ENCODE measurements at regions not wholly inside any gene's neighbourhood (a gene's known extent, or its start where the extent isn't known, plus 50 kb on each side); places are given as distances from the start of the nearest gene placed in this dataset.

DNA sequence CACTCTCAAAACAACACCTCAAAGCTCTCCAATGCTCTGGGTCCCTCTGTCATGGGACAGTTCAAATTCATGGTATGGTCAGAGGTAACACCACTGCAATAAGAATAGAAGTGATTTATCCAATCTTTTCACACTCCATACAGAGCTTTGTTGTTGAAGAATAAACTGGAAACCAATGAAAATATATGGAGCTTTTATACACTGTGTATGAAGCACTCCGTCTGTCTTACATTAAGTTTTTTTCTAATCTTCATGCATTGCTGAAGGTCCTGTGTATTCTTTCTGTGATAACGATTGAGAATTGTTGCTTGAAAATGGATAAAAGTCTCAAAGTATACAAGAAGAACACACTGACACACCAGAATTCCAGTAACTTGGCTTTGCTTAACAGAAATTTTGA, 603.7 kb upstream of the LUZP2 start:
- FAIRE-seq: no peak
- no peak overlapping the region for H3K4me3 Mint-ChIP-seq (ENCODE audit: unreplicated experiment)

DNA sequence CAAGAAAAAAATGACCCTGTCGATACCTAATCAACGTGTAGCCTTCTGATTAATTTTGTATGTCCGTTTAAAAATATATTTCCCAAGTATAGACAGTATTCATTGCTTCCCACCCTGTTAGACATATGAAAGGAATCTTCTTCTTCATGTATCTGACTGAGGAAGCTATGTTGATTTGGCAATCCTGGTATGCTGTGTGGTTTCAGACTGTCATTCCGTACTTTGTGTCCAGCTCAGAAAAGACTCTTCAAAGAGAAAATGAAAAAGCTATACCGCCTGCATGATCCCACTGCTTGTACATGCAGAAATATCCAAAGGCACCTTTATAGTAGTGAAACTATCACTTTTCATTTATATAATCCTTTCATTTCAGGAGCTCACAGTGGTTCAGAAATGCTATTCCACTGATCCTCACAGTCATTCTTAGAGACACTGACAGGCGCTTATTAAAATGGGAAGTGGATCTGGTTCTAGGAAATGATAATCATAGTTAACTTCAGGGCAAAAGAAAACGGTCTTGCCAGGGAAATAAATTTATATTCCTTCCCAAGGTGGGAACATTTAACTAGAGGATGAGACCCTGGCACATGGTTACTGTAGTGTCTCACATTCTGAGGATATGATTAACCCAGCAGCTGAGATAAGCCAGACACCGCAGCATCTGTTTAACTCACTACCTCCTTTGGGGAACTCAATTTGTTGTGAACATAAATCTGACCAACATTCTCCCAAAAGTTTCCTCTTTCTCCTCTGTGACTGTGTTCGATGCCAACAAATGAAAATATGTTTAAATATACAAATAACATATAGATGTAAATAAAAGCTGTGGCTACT, 599.2 kb upstream of the LUZP2 start:
- no peak overlapping the region for H3K4me3 Mint-ChIP-seq (ENCODE audit: unreplicated experiment)
- H3K4me1 Mint-ChIP-seq (ENCODE audit: low read depth, unreplicated experiment): peaks cover 19% of the 10 kb centered on the region
- no peaks in the 10 kb centered on the region for H3K36me3 ChIP-seq (ENCODE audit: insufficient read depth, low read length)
- no peaks in the 10 kb centered on the region for H3K27me3 Mint-ChIP-seq (ENCODE audit: low read depth, unreplicated experiment)
- peak overlapping the region; percentile 87 for H3K27ac ChIP-seq (ENCODE audit: low read depth, low read length)
- DNase-seq (ENCODE audit: low read depth): peak; percentile 92
- H3K4me2 ChIP-seq (ENCODE audit: low read length): peak overlapping the region; percentile 75
- peak overlapping the region; percentile 78 for H3K9ac ChIP-seq (ENCODE audit: low read length)
- no peak for TF ChIP-seq EZH2 (IDR thresholded peaks at IDR 0.05; ENCODE audit: insufficient read depth, low read length)
- TF ChIP-seq, protein P1, sequence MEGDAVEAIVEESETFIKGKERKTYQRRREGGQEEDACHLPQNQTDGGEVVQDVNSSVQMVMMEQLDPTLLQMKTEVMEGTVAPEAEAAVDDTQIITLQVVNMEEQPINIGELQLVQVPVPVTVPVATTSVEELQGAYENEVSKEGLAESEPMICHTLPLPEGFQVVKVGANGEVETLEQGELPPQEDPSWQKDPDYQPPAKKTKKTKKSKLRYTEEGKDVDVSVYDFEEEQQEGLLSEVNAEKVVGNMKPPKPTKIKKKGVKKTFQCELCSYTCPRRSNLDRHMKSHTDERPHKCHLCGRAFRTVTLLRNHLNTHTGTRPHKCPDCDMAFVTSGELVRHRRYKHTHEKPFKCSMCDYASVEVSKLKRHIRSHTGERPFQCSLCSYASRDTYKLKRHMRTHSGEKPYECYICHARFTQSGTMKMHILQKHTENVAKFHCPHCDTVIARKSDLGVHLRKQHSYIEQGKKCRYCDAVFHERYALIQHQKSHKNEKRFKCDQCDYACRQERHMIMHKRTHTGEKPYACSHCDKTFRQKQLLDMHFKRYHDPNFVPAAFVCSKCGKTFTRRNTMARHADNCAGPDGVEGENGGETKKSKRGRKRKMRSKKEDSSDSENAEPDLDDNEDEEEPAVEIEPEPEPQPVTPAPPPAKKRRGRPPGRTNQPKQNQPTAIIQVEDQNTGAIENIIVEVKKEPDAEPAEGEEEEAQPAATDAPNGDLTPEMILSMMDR (IDR thresholded peaks at IDR 0.05; ENCODE audit: insufficient read depth, low read depth, low read length): no peak
- FAIRE-seq: peak; percentile 89
- peak overlapping the region; percentile 12 for H2AFZ ChIP-seq (ENCODE audit: low read depth, low read length)
- H3K4me3 ChIP-seq (ENCODE audit: insufficient read depth, low read depth, low read length): peak overlapping the region; percentile 11
- no peaks in the 10 kb centered on the region for H3K36me3 Mint-ChIP-seq (ENCODE audit: low read depth, unreplicated experiment)
- H3K27ac Mint-ChIP-seq (ENCODE audit: unreplicated experiment): peak overlapping the region; percentile 89
- no peaks in the 10 kb centered on the region for H3K9me3 Mint-ChIP-seq (ENCODE audit: unreplicated experiment)
- peaks cover 20% of the 10 kb centered on the region for H3K4me1 ChIP-seq (ENCODE audit: insufficient read depth, low read length)
- H3K27me3 ChIP-seq (ENCODE audit: insufficient read depth, low read length): no peaks in the 10 kb centered on the region
- no peaks in the 10 kb centered on the region for H4K20me1 ChIP-seq (ENCODE audit: insufficient read depth, low read length)
- H3K9me3 ChIP-seq (ENCODE audit: insufficient read depth, low read depth, low read length): no peaks in the 10 kb centered on the region
- H3K79me2 ChIP-seq (ENCODE audit: insufficient read depth, low read length): no peaks in the 10 kb centered on the region

More for the DNA sequence above, 603.7 kb upstream of the LUZP2 start:
- Histone ChIP-seq H3K4me2 (ENCODE audit: low read length) (no peak overlapping the region), H3K27ac (ENCODE audit: low read depth, low read length) (no peak overlapping the region), H3K9ac (ENCODE audit: low read length) (no peak overlapping the region), H3K9me3 (ENCODE audit: insufficient read depth, low read depth, low read length) (no peaks in the 10 kb centered on the region), H3K79me2 (ENCODE audit: insufficient read depth, low read length) (no peaks in the 10 kb centered on the region), H2AFZ (ENCODE audit: low read depth, low read length) (no peak overlapping the region), H3K27me3 (ENCODE audit: insufficient read depth, low read length) (no peaks in the 10 kb centered on the region), H3K4me1 (ENCODE audit: insufficient read depth, low read length) (peaks cover 14% of the 10 kb centered on the region), H4K20me1 (ENCODE audit: insufficient read depth, low read length) (no peaks in the 10 kb centered on the region), H3K36me3 (ENCODE audit: insufficient read depth, low read length) (no peaks in the 10 kb centered on the region), H3K4me3 (ENCODE audit: insufficient read depth, low read depth, low read length) (no peak overlapping the region)
- no peak for DNase-seq (ENCODE audit: low read depth)
- no peak for TF ChIP-seq EZH2 (IDR thresholded peaks at IDR 0.05; ENCODE audit: insufficient read depth, low read length)
- TF ChIP-seq, protein P1 (IDR thresholded peaks at IDR 0.05; ENCODE audit: insufficient read depth, low read depth, low read length): no peak
- Mint-ChIP-seq H3K36me3 (ENCODE audit: low read depth, unreplicated experiment) (no peaks in the 10 kb centered on the region), H3K27ac (ENCODE audit: unreplicated experiment) (no peak overlapping the region), H3K9me3 (ENCODE audit: unreplicated experiment) (peaks cover 6% of the 10 kb centered on the region), H3K27me3 (ENCODE audit: low read depth, unreplicated experiment) (no peaks in the 10 kb centered on the region), H3K4me1 (ENCODE audit: low read depth, unreplicated experiment) (peaks cover 13% of the 10 kb centered on the region)
